ENCODE measurements at regions not wholly inside any gene's neighbourhood (a gene's known extent, or its start where the extent isn't known, plus 50 kb on each side); places are given as distances from the start of the nearest gene placed in this dataset.

- TF ChIP-seq CTCF (IDR thresholded peaks at IDR 0.05): no peak
- no peak for TF ChIP-seq EP300 (IDR thresholded peaks at IDR 0.05)
- no peak for TF ChIP-seq POLR2AphosphoS5 (IDR thresholded peaks at IDR 0.05)
- no peak for TF ChIP-seq POLR2A (IDR thresholded peaks at IDR 0.05)
These were observed 433.0 kb upstream of the CHAC2 start for GRCh38 chr2:53334610-53335009.

All from sigmoid colon (tissue), 4 donors.